ENCODE measurements at regions not wholly inside any gene's neighbourhood (a gene's known extent, or its start where the extent isn't known, plus 50 kb on each side); places are given as distances from the start of the nearest gene placed in this dataset.

DNA sequence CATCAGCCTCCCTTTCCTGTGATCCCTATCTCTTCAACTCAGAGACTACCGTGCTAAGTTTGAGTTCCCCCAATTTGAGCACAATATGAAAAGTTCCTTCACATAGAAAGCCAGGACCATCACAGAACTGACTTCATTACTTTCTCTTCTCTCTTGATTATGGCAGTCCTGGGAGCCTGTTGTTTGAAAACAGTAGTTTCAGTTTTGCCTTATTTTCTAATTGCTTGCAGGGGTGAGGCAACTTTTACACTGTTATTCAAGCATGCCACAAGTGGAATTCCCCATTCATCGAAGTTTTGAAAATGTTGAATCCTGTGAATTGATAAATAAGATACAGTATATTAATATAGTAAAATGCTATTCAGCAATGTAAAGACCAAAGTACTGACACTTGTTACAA, 569.7 kb upstream of the MARCKS start:
- TF ChIP-seq CTCF (IDR thresholded peaks at IDR 0.05): no peak
- TF ChIP-seq POLR2A (IDR thresholded peaks at IDR 0.05): no peak
